HEK293 (cell line): ENCODE measurements at regions not wholly inside any gene's neighbourhood (a gene's known extent, or its start where the extent isn't known, plus 50 kb on each side); places are given as distances from the start of the nearest gene placed in this dataset.

Source experiments
- CTCF ChIA-PET: fragments of 350-600 bp; formaldehyde crosslinking; extraction: SDS; loops from one replicate; lab custom pipeline; 2021; ENCODE audit warnings: antibody characterized with exemption; lab: Yijun Ruan, JAX
- POLR2A ChIA-PET: fragments of 300-600 bp; formaldehyde crosslinking; extraction: SDS; loops from one replicate; lab custom pipeline; 2020; ENCODE audit warnings: antibody characterized with exemption, inconsistent platforms; lab: Yijun Ruan, JAX
- H3K27ac ChIP-seq: fragments of 200-500 bp; sonication (Bioruptor generic); 2 replicates; pipeline ENCODE4 v1.5.1; 2014; ENCODE audit warnings: low read depth, low read length, control low read depth, inconsistent platforms; ENCODE audit errors: extremely low read depth
- H3K36me3 ChIP-seq, 2 experiments: fragments of 200-500 bp in 1 of 2; sonication (Bioruptor generic) in 1 of 2; 1 replicate in 1 of 2; 2 replicates in 1 of 2; pipeline ENCODE4 v1.5.1; 2014 to 2017; ENCODE audit warnings: inconsistent platforms in 2 of 2, low read length in 2 of 2; ENCODE audit not compliant: control insufficient read depth in 2 of 2, insufficient read depth in 1 of 2
- H3K4me1 ChIP-seq: fragments of 200-500 bp; sonication (Bioruptor generic); 2 replicates; pipeline ENCODE4 v1.5.1; 2014; ENCODE audit warnings: mild to moderate bottlenecking, low read length, inconsistent platforms; ENCODE audit not compliant: control insufficient read depth, insufficient read depth
- H3K4me3 ChIP-seq: 2 replicates; pipeline ENCODE4 v1.5.1; 2011; ENCODE audit warnings: low read depth, mild to moderate bottlenecking, control low read depth, low read length, moderate library complexity
- H3K9me3 ChIP-seq: fragments of 200-500 bp; sonication (Bioruptor generic); 2 replicates; pipeline ENCODE4 v1.5.1; 2014; ENCODE audit warnings: low read depth, low read length, inconsistent platforms; ENCODE audit not compliant: control insufficient read depth, insufficient read depth
- AEBP2 ChIP-seq: fragments of 450-650 bp; formaldehyde crosslinking; IDR thresholded peaks from 2 replicates; pipeline ENCODE4 v1.5.1; 2016; ENCODE audit warnings: missing biosample characterization, missing genetic modification characterization, borderline replicate concordance
- GLIS1 ChIP-seq: fragments of 450-650 bp; formaldehyde crosslinking; IDR thresholded peaks from 2 replicates; pipeline ENCODE4 v1.5.1; 2016; ENCODE audit warnings: missing biosample characterization, missing genetic modification characterization
- KLF1 ChIP-seq: fragments of 450-650 bp; formaldehyde crosslinking; IDR thresholded peaks from 2 replicates; pipeline ENCODE4 v1.5.1; 2016; ENCODE audit warnings: missing biosample characterization, missing genetic modification characterization
- KLF10 ChIP-seq: fragments of 450-650 bp; IDR thresholded peaks from 2 replicates; pipeline ENCODE4 v1.5.1; 2018; ENCODE audit warnings: missing biosample characterization, mild to moderate bottlenecking, missing genetic modification characterization
- OVOL3 ChIP-seq: fragments of 450-650 bp; formaldehyde crosslinking; IDR thresholded peaks from 2 replicates; pipeline ENCODE4 v1.5.1; 2016; ENCODE audit warnings: missing biosample characterization, missing genetic modification characterization
- PATZ1 ChIP-seq: fragments of 450-650 bp; formaldehyde crosslinking; IDR thresholded peaks from 2 replicates; pipeline ENCODE4 v1.5.1; 2016; ENCODE audit warnings: missing biosample characterization, missing genetic modification characterization
- REPIN1 ChIP-seq: fragments of 450-650 bp; formaldehyde crosslinking; IDR thresholded peaks from 2 replicates; pipeline ENCODE4 v1.5.1; 2017; ENCODE audit warnings: missing biosample characterization, missing genetic modification characterization, low read depth
- SP2 ChIP-seq: fragments of 450-650 bp; formaldehyde crosslinking; IDR thresholded peaks from 2 replicates; pipeline ENCODE4 v1.5.1; 2016; ENCODE audit warnings: missing biosample characterization, missing genetic modification characterization
- SP3 ChIP-seq: fragments of 450-650 bp; formaldehyde crosslinking; IDR thresholded peaks from 2 replicates; pipeline ENCODE4 v1.5.1; 2016; ENCODE audit warnings: missing biosample characterization, missing genetic modification characterization
- ZFP41 ChIP-seq: fragments of 450-650 bp; formaldehyde crosslinking; IDR thresholded peaks from 2 replicates; pipeline ENCODE4 v1.5.1; 2016; ENCODE audit warnings: missing biosample characterization, missing genetic modification characterization, borderline replicate concordance
- ZFP69B ChIP-seq: fragments of 450-650 bp; formaldehyde crosslinking; IDR thresholded peaks from 2 replicates; pipeline ENCODE4 v1.5.1; 2016; ENCODE audit warnings: missing biosample characterization, missing genetic modification characterization
- ZNF16 ChIP-seq: fragments of 450-650 bp; formaldehyde crosslinking; IDR thresholded peaks from 2 replicates; pipeline ENCODE4 v1.5.1; 2016; ENCODE audit warnings: low read depth, missing biosample characterization, missing genetic modification characterization
- ZNF18 ChIP-seq: fragments of 450-650 bp; formaldehyde crosslinking; IDR thresholded peaks from 2 replicates; pipeline ENCODE4 v1.5.1; 2016; ENCODE audit warnings: missing biosample characterization, missing genetic modification characterization
- ZNF324 ChIP-seq: fragments of 450-650 bp; formaldehyde crosslinking; IDR thresholded peaks from 2 replicates; pipeline ENCODE4 v1.5.1; 2016; ENCODE audit warnings: missing biosample characterization, missing genetic modification characterization
- ZNF366 ChIP-seq: fragments of 450-650 bp; formaldehyde crosslinking; conservative IDR thresholded peaks from 2 replicates; pipeline ENCODE4 v1.5.1; 2016; ENCODE audit warnings: missing biosample characterization, missing genetic modification characterization
- ZNF404 ChIP-seq: fragments of 450-650 bp; formaldehyde crosslinking; IDR thresholded peaks from 2 replicates; pipeline ENCODE4 v1.5.1; 2017; ENCODE audit warnings: missing biosample characterization, missing genetic modification characterization
- ZNF449 ChIP-seq: fragments of 450-650 bp; formaldehyde crosslinking; IDR thresholded peaks from 2 replicates; pipeline ENCODE4 v1.5.1; 2017; ENCODE audit warnings: missing biosample characterization, mild to moderate bottlenecking, missing genetic modification characterization, moderate library complexity
- ZNF48 ChIP-seq: fragments of 450-650 bp; formaldehyde crosslinking; IDR thresholded peaks from 2 replicates; pipeline ENCODE4 v1.5.1; 2016; ENCODE audit warnings: missing biosample characterization, missing genetic modification characterization
- ZNF529 ChIP-seq: fragments of 450-650 bp; formaldehyde crosslinking; IDR thresholded peaks from 2 replicates; pipeline ENCODE4 v1.5.1; 2017; ENCODE audit warnings: missing genetic modification characterization, missing biosample characterization; ENCODE audit not compliant: insufficient replicate concordance
- ZNF560 ChIP-seq: fragments of 450-650 bp; formaldehyde crosslinking; IDR thresholded peaks from 2 replicates; pipeline ENCODE4 v1.5.1; 2017; ENCODE audit warnings: missing biosample characterization, missing genetic modification characterization, borderline replicate concordance
- ZNF624 ChIP-seq: fragments of 450-650 bp; formaldehyde crosslinking; IDR thresholded peaks from 2 replicates; pipeline ENCODE4 v1.5.1; 2017; ENCODE audit warnings: missing biosample characterization, missing genetic modification characterization
- ZNF629 ChIP-seq: fragments of 450-650 bp; formaldehyde crosslinking; IDR thresholded peaks from 2 replicates; pipeline ENCODE4 v1.5.1; 2017; ENCODE audit warnings: missing biosample characterization, missing genetic modification characterization
- ZNF677 ChIP-seq: fragments of 450-650 bp; IDR thresholded peaks from 2 replicates; pipeline ENCODE4 v1.5.0; 2018; ENCODE audit warnings: missing biosample characterization, mild to moderate bottlenecking, missing genetic modification characterization, moderate library complexity
- ZNF692 ChIP-seq: fragments of 450-650 bp; formaldehyde crosslinking; IDR thresholded peaks from 2 replicates; pipeline ENCODE4 v1.5.1; 2016; ENCODE audit warnings: missing biosample characterization, missing genetic modification characterization
- ZSCAN30 ChIP-seq: fragments of 450-650 bp; IDR thresholded peaks from 2 replicates; pipeline ENCODE4 v1.5.1; 2018; ENCODE audit warnings: missing biosample characterization, mild to moderate bottlenecking, missing genetic modification characterization, moderate library complexity

- TF ChIP-seq ZFP69B (tag by site-specific recombination) (no peak), ZNF624 (tag by site-specific recombination) (no peak), SP3 (tag by site-specific recombination) (no peak), OVOL3 (tag by site-specific recombination) (no peak), PATZ1 (tag by site-specific recombination) (no peak)
Observed at GRCh38 chr7:13656330-13656729, 333.1 kb downstream of the ETV1 start (continued).

GRCh38 chr7:13673290-13673689 is 316.2 kb downstream of the ETV1 start:
- no peak for TF ChIP-seq ZNF692
- Histone ChIP-seq H3K36me3 (no peaks in the 10 kb centered on the region), H3K4me3 (no peak overlapping the region), H3K4me1 (no peaks in the 10 kb centered on the region), H3K9me3 (no peaks in the 10 kb centered on the region), H3K27ac (no peak overlapping the region)
- ChIA-PET POLR2A (no interaction called here), CTCF (no interaction called here)

GRCh38 chr7:13682626-13683025 is 306.8 kb downstream of the ETV1 start:
- Histone ChIP-seq H3K36me3 (no peaks in the 10 kb centered on the region), H3K9me3 (no peaks in the 10 kb centered on the region), H3K27ac (no peak overlapping the region), H3K4me3 (no peak overlapping the region), H3K4me1 (no peaks in the 10 kb centered on the region)
- POLR2A ChIA-PET, result no interaction called here
- no peak for TF ChIP-seq KLF10 (tag by site-specific recombination)
- no peak for TF ChIP-seq ZNF48
- no peak for TF ChIP-seq KLF1
- no peak for TF ChIP-seq ZNF404 (tag by site-specific recombination)
- no peak for TF ChIP-seq ZNF366 (tag by site-specific recombination)
- no peak for TF ChIP-seq ZNF529
- no peak for TF ChIP-seq REPIN1 (tag by site-specific recombination)
- TF ChIP-seq GLIS1 (tag by site-specific recombination), result no peak
- TF ChIP-seq ZNF16 (tag by site-specific recombination), result no peak
- TF ChIP-seq ZSCAN30 (tag by site-specific recombination), result no peak
- no peak for TF ChIP-seq ZFP41 (tag by site-specific recombination)
- TF ChIP-seq ZNF629 (tag by site-specific recombination), result no peak
- CTCF ChIA-PET, result no interaction called here

- Histone ChIP-seq H3K4me3 (no peak overlapping the region), H3K36me3 (no peaks in the 10 kb centered on the region), H3K9me3 (no peaks in the 10 kb centered on the region), H3K27ac (no peak overlapping the region), H3K4me1 (no peaks in the 10 kb centered on the region)
- ChIA-PET POLR2A (no interaction called here), CTCF (no interaction called here)
- no peak for TF ChIP-seq SP2 (tag by site-specific recombination)
- no peak for TF ChIP-seq ZNF16 (tag by site-specific recombination)
- TF ChIP-seq ZNF18, result no peak
- TF ChIP-seq ZNF677 (tag by site-specific recombination), result no peak
- TF ChIP-seq ZNF324 (tag by site-specific recombination), result no peak
- TF ChIP-seq ZNF560 (tag by site-specific recombination), result no peak
- no peak for TF ChIP-seq AEBP2
- no peak for TF ChIP-seq ZNF449 (tag by site-specific recombination)
Observed at GRCh38 chr7:13687500-13687899, 302.0 kb downstream of the ETV1 start.
